ENCODE measurements at regions not wholly inside any gene's neighbourhood (a gene's known extent, or its start where the extent isn't known, plus 50 kb on each side); places are given as distances from the start of the nearest gene placed in this dataset.

DNA sequence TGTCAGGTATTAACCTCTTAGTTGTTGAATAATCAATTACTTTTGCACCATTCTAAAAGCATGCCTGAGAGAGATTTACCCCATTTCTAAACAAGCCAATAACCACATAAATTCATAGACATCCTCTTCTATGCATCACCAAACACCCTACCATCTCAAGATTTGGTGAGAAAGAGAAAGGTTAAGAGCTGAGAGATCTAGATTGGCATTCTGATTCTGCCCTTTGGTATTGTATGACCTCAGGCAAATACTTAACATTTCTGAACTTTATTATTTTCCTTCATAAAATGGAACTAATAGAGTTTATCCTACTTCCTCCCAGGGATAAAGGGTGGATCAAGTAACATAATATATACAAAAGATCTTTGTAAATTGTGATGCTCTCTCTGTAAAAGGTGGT is 146.5 kb upstream of the MME start:
- TF ChIP-seq, protein P1, sequence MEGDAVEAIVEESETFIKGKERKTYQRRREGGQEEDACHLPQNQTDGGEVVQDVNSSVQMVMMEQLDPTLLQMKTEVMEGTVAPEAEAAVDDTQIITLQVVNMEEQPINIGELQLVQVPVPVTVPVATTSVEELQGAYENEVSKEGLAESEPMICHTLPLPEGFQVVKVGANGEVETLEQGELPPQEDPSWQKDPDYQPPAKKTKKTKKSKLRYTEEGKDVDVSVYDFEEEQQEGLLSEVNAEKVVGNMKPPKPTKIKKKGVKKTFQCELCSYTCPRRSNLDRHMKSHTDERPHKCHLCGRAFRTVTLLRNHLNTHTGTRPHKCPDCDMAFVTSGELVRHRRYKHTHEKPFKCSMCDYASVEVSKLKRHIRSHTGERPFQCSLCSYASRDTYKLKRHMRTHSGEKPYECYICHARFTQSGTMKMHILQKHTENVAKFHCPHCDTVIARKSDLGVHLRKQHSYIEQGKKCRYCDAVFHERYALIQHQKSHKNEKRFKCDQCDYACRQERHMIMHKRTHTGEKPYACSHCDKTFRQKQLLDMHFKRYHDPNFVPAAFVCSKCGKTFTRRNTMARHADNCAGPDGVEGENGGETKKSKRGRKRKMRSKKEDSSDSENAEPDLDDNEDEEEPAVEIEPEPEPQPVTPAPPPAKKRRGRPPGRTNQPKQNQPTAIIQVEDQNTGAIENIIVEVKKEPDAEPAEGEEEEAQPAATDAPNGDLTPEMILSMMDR (IDR thresholded peaks at IDR 0.05 in 8 of 11, conservative IDR thresholded peaks at IDR 0.05 in 3 of 11): no peak
- TF ChIP-seq POLR2A (IDR thresholded peaks at IDR 0.05): no peak

Data from spleen (tissue), 7 donors.